DND-41 (cell line): ENCODE measurements at regions not wholly inside any gene's neighbourhood (a gene's known extent, or its start where the extent isn't known, plus 50 kb on each side); places are given as distances from the start of the nearest gene placed in this dataset.

Experiments
- CTCF ChIP-seq: IDR thresholded peaks from 2 replicates; pipeline ENCODE4 v1.5.1; 2012; ENCODE audit warnings: borderline replicate concordance, low read length, moderate library complexity, mild to moderate bottlenecking; ENCODE audit not compliant: poor library complexity, severe bottlenecking; ENCODE audit errors: extremely low read depth
- EZH2 ChIP-seq: IDR thresholded peaks from 3 replicates; pipeline ENCODE4 v1.6.1; 2012; ENCODE audit warnings: borderline replicate concordance, low read depth, mild to moderate bottlenecking, moderate library complexity, low read length, inconsistent platforms; ENCODE audit not compliant: severe bottlenecking

- TF ChIP-seq CTCF, result no peak
- no peak for TF ChIP-seq EZH2
Observed at GRCh38 chr6:93079061-93079460, 340.3 kb downstream of the EPHA7 start.
